SH-SY5Y (cell line): ENCODE measurements at regions not wholly inside any gene's neighbourhood (a gene's known extent, or its start where the extent isn't known, plus 50 kb on each side); places are given as distances from the start of the nearest gene placed in this dataset.

Source experiments
- GATA2 ChIP-seq: IDR thresholded peaks from 2 replicates; pipeline ENCODE4 v1.6.1; 2011; ENCODE audit warnings: mild to moderate bottlenecking, low read depth, low read length
- GATA3 ChIP-seq: IDR thresholded peaks from 2 replicates; pipeline ENCODE4 v1.6.1; 2011; ENCODE audit warnings: low read depth, mild to moderate bottlenecking, low read length, moderate library complexity

DNA sequence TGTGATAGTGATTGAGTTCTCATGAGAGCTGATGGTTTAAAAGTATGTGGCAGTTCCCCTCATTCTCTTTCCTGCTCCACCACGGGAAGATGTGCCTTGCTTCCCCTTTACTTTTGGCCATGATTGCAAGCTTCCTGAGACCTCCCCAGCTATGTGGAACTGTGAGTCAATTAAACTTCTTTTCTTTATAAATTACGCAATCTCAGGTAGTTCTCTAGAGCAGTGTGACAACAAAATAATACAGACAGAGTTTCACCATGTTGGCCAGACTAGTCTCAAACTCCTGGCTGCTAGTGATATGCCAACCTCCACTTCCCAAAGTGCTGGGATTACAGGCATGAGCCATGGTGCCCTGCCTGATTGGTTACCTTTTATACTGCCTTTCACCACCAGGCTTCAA is 755.2 kb downstream of the METTL15 start:
- TF ChIP-seq GATA2 (no peak), GATA3 (no peak)
